Neural crest cell (in vitro differentiated cells): ENCODE measurements at regions not wholly inside any gene's neighbourhood (a gene's known extent, or its start where the extent isn't known, plus 50 kb on each side); places are given as distances from the start of the nearest gene placed in this dataset.

Experiments used
- DNase-seq: peaks from one replicate; pipeline ENCODE4 v3.0.0; 2021; ENCODE audit warnings: low read depth, mixed read lengths, low spot score
- H3K27ac Mint-ChIP-seq: one replicate; pipeline ENCODE4 v1.8.0; 2021; ENCODE audit warnings: mild to moderate bottlenecking, mixed read lengths; ENCODE audit not compliant: unreplicated experiment
- H3K27me3 Mint-ChIP-seq: 2 replicates; pipeline ENCODE4 v1.8.0; 2021; ENCODE audit warnings: low read depth, mild to moderate bottlenecking, mixed read lengths
- H3K36me3 Mint-ChIP-seq: 2 replicates; pipeline ENCODE4 v1.8.0; 2021; ENCODE audit warnings: low read depth, mild to moderate bottlenecking, mixed read lengths
- H3K4me1 Mint-ChIP-seq: 2 replicates; pipeline ENCODE4 v1.8.0; 2021; ENCODE audit warnings: mixed read lengths
- H3K4me3 Mint-ChIP-seq: one replicate; pipeline ENCODE4 v1.8.0; 2021; ENCODE audit warnings: mild to moderate bottlenecking, mixed read lengths
- H3K9me3 Mint-ChIP-seq: 2 replicates; pipeline ENCODE4 v1.8.0; 2021; ENCODE audit warnings: mixed read lengths
- CTCF ChIP-seq: fragments of 200-600 bp; sonication (generic); conservative IDR thresholded peaks from 2 replicates; pipeline ENCODE4 v1.5.0; 2021; ENCODE audit warnings: antibody characterized with exemption, mild to moderate bottlenecking

GRCh38 chr5:74560245-74560644, 80.3 kb downstream of the ENC1 start:
- no peak overlapping the region for H3K4me3 Mint-ChIP-seq
- no peak for TF ChIP-seq CTCF
- no peaks in the 10 kb centered on the region for H3K9me3 Mint-ChIP-seq
- no peak for DNase-seq
- H3K27ac Mint-ChIP-seq, result no peak overlapping the region
- H3K4me1 Mint-ChIP-seq, result peaks cover 74% of the 10 kb centered on the region
- no peaks in the 10 kb centered on the region for H3K27me3 Mint-ChIP-seq
- no peaks in the 10 kb centered on the region for H3K36me3 Mint-ChIP-seq

GRCh38 chr5:74556631-74557595, 83.6 kb downstream of the ENC1 start:
- H3K27ac Mint-ChIP-seq, result peak overlapping the region; percentile 68
- no peak for TF ChIP-seq CTCF
- H3K36me3 Mint-ChIP-seq, result no peaks in the 10 kb centered on the region
- no peaks in the 10 kb centered on the region for H3K27me3 Mint-ChIP-seq
- H3K4me1 Mint-ChIP-seq, result peaks cover 74% of the 10 kb centered on the region
- peak overlapping the region; percentile 65 for H3K4me3 Mint-ChIP-seq
- no peaks in the 10 kb centered on the region for H3K9me3 Mint-ChIP-seq
- peak; percentile 36 for DNase-seq

- H3K4me3 Mint-ChIP-seq, result peak overlapping the region; percentile 17
- DNase-seq, result peak; percentile 13
- no peak for TF ChIP-seq CTCF
- H3K9me3 Mint-ChIP-seq, result no peaks in the 10 kb centered on the region
- H3K27ac Mint-ChIP-seq, result peak overlapping the region; percentile 4
- no peaks in the 10 kb centered on the region for H3K27me3 Mint-ChIP-seq
- peaks cover 76% of the 10 kb centered on the region for H3K4me1 Mint-ChIP-seq
- H3K36me3 Mint-ChIP-seq, result no peaks in the 10 kb centered on the region
Measured at GRCh38 chr5:74556006-74556405, 84.5 kb downstream of the ENC1 start.

- DNase-seq, result no peak
- Mint-ChIP-seq H3K27ac (no peak overlapping the region), H3K36me3 (no peaks in the 10 kb centered on the region), H3K9me3 (no peaks in the 10 kb centered on the region), H3K4me1 (peaks cover 44% of the 10 kb centered on the region), H3K27me3 (no peaks in the 10 kb centered on the region), H3K4me3 (no peak overlapping the region)
- no peak for TF ChIP-seq CTCF
Measured at GRCh38 chr5:74552101-74552500, 88.4 kb downstream of the ENC1 start.

GRCh38 chr5:74550927-74551326, 89.6 kb downstream of the ENC1 start:
- Mint-ChIP-seq H3K27me3 (no peaks in the 10 kb centered on the region), H3K4me3 (no peak overlapping the region)
- DNase-seq, result no peak

More at GRCh38 chr5:74550927-74551326, 89.6 kb downstream of the ENC1 start:
- TF ChIP-seq CTCF, result no peak
- Mint-ChIP-seq H3K27ac (no peak overlapping the region), H3K4me1 (peaks cover 32% of the 10 kb centered on the region), H3K9me3 (no peaks in the 10 kb centered on the region), H3K36me3 (no peaks in the 10 kb centered on the region)
